NB4 (cell line): ENCODE measurements at regions not wholly inside any gene's neighbourhood (a gene's known extent, or its start where the extent isn't known, plus 50 kb on each side); places are given as distances from the start of the nearest gene placed in this dataset.

Experiments
- CTCF ChIP-seq: IDR thresholded peaks from one replicate; pipeline ENCODE4 v1.5.1; 2012; ENCODE audit warnings: low read depth, low read length
- MYC ChIP-seq: IDR thresholded peaks from 2 replicates; pipeline ENCODE4 v1.6.1; 2011; ENCODE audit warnings: low read depth, low read length
- POLR2A ChIP-seq: IDR thresholded peaks from 2 replicates; pipeline ENCODE4 v1.6.1; 2011; ENCODE audit warnings: mild to moderate bottlenecking; ENCODE audit not compliant: insufficient read length; ENCODE audit errors: extremely low read depth
- TF ChIP-seq, protein P1 (sequence below): IDR thresholded peaks from 2 replicates; pipeline ENCODE4 v1.6.1; 2011; ENCODE audit warnings: low read depth, low read length

DNA sequence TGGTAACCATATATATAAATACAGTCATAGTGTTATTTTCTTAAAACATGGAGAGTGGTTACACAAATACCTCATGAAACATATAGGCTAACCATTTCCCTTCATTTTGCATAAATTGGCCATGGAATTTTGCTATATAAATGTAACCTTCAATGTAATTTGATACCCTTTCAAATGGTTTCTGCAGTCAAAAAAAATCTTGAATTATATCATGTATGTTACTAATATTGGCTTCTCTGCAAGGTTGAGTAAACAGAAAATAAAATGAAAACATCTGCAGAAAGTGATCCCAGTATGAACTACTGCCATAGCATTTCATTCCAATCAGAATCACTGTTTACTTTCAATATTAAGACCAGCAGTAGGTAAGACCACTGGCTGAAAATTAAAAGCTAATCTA lies 1165.9 kb upstream of the TENM3 start:
- TF ChIP-seq CTCF (no peak), POLR2A (no peak), MYC (no peak)
- TF ChIP-seq, protein P1, sequence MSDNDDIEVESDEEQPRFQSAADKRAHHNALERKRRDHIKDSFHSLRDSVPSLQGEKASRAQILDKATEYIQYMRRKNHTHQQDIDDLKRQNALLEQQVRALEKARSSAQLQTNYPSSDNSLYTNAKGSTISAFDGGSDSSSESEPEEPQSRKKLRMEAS: no peak
